CD4-positive, alpha-beta T cell treated with Interleukin-15 for 1 hour (primary cell): ENCODE measurements at regions not wholly inside any gene's neighbourhood (a gene's known extent, or its start where the extent isn't known, plus 50 kb on each side); places are given as distances from the start of the nearest gene placed in this dataset.
"Not testable (repeated sequence)": the region's sequence is repeated elsewhere in the genome, so short reads cannot be mapped to it uniquely, and the experiment has no call there.

Experiments used
- DNase-seq: peaks from one replicate; pipeline ENCODE4 v3.0.0-alpha.2; 2020

DNA sequence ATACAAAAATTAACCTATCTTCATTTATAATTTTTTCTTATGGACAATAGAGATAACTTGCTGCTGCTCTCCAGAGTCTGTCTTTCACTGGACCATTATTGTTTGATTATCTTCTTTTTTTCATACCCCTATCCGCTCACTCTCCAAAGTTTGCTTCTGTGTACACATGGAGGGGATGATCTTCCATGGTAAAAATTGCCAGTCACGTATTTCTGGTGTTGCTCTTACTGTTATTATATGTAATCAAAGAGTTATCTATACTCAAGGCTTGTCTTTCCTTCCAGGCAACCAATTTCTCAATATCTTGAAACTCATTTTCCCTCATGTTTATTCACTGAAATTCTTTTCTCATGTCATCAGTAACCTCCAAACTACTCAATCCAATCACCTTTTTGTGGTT, 817.8 kb upstream of the NECTIN3 start:
- no peak for DNase-seq

DNA sequence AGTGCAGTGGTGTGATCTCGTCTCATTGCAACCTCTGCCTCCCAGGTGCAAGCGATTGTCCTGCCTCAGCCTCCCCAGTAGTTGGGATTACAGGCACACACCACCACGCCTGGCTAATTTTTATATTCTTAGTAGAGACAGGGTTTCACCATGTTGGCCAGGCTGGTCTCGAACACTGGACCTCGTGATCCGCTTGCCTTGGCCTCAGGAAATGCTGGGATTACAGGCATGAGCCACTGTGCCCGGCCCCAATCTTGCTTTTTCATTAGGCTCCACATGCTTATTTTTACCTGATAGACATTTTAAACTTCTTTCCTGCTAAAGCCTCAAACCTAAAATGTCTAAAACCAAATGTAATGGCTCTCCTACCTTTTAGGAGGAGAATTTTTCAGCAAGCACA, 817.0 kb upstream of the NECTIN3 start:
- DNase-seq = no peak

GRCh38 chr3:110261141-110261540, 810.5 kb upstream of the NECTIN3 start:
- no peak for DNase-seq

GRCh38 chr3:110262896-110263295, 808.7 kb upstream of the NECTIN3 start:
- DNase-seq = no peak

GRCh38 chr3:110265302-110265701, 806.3 kb upstream of the NECTIN3 start:
- DNase-seq = no peak

- DNase-seq = no peak
These were observed 804.2 kb upstream of the NECTIN3 start for GRCh38 chr3:110267304-110267845.

DNA sequence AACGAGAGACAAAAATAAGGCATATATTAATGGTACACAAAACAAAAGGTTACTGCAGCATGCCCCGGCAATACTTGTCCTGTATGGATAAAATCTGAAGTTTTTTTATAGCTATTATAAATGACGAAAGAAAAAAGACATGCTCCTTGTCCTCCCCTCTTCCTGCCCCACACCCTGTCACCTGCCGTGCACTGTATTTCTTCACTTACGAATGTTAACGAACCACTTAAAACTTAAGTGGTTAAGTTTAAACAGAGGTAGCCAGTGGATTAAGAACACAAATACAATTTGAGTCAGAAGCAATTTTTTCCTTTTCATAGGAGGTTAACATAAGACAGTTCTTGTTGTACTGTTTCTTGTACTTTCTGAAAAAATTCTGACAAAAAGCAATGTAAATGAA, 799.1 kb upstream of the NECTIN3 start:
- no peak for DNase-seq

DNA sequence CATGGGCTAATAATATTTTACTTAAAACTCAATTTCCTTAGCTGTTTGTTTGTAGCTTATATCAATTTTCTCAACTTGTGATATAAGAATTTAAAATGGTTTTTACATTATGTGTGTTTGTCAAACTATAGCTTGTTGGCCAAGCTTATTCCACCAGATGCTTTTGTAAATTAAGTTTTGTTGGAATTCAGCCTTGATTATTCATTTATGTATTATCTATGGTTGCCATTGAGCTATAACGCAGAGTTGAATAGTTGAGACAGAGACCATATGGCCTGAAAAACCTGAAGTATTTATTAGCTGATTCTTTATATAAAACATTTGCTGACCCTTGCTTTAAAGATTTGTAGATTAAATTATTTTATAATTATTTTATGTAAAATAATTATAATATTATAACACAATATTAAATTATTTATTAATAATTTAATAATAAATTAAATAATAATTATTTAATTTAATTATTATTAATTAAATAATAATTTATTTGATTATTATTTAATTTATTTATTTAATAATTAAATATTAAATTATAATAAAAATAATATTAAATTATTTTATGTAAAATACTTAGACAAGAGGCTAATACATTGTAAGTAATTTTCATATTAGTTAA, 779.6 kb upstream of the NECTIN3 start:
- DNase-seq = no peak

- DNase-seq = no peak
These were observed 778.0 kb upstream of the NECTIN3 start for GRCh38 chr3:110293660-110294059.

GRCh38 chr3:110296885-110297284, 774.7 kb upstream of the NECTIN3 start:
- DNase-seq = no peak

DNA sequence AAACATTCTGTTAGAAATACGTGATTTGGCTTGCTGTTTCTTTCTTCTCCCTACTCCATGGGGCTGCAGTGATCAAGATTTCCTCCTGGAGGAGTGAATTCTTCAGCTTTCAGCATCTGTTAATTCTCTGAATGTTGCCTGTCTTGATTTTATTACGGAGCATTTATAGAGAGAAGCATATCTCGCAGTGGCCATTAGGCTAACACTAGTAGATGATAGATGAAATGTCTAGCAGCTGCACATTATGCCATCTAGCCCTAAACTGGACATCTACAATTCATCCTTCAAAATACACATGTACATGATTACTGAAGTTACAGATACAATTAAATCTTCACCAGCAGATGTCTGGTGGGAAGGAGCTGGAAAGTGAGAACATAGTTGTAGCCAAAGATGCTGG, 769.8 kb upstream of the NECTIN3 start:
- no peak for DNase-seq

- DNase-seq = no peak
These were observed 764.4 kb upstream of the NECTIN3 start for GRCh38 chr3:110307065-110307809.

DNA sequence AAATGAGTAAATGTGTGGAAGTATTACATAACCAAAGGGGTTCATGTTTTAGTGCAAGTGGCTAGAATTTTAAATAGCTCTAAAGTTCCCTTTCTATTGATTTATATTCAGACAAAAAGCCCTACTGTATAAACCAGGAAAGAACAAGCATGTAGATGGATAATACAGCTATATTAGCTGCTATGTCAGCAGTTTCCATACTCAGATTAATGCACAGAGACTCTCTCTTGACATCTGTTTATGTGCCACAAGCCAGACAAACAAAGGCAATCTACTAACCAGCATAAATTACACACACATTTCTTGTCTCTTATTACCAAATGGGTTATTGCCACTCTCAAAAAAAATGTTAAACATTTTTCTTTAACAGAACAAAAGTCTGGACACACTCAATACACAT, 760.1 kb upstream of the NECTIN3 start:
- no peak for DNase-seq

- DNase-seq = peak; percentile 43
These were observed 757.0 kb upstream of the NECTIN3 start for GRCh38 chr3:110314512-110315114.

GRCh38 chr3:110318108-110318507, 753.5 kb upstream of the NECTIN3 start:
- no peak for DNase-seq

GRCh38 chr3:110323349-110323748, 748.3 kb upstream of the NECTIN3 start:
- no peak for DNase-seq

DNA sequence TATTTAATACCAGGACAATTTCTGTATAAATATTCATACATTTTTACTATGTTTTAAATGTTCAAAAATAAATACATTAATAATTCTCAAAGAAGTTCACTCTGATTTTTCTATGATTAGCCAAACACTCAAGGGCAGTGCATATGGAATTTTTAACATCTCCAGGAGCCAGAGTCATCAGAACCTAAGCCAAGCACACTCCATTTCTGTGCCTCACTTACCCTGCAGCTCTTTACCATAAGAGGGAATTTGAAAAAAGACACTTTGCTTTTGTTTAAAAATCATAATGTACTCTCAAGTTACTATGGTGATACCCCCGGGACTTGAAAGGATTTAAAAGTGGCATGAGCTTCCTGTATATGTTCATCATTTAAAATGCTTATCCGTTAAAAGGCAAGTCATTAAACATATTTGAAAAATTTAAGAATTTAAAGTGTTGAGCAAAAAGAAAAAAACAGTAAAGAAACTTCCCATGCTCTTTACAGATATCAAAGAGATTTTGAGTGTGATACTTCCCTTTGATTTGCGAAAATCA, 747.4 kb upstream of the NECTIN3 start:
- DNase-seq = no peak

GRCh38 chr3:110327870-110328269, 743.7 kb upstream of the NECTIN3 start:
- no peak for DNase-seq

DNA sequence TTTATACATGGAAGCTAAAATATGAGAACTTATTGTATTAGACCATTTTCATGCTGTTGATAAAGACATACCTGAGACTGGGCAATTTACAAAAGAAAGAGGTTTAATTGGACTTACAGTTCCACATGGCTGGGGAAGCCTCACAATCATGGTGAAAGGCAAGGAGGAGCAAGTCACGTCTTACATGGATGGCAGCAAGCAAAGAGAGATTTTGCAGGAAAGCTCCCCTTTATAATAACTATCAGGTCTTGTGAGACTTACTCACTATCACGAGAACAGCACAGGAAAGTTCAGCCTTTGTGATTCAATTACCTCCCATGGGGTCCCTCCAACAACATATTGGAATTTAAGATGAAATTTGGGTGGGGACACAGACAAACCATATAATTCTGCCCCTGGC, 740.1 kb upstream of the NECTIN3 start:
- not testable (repeated sequence) for DNase-seq

- DNase-seq = no peak
These were observed 739.0 kb upstream of the NECTIN3 start for GRCh38 chr3:110332629-110333028.

DNA sequence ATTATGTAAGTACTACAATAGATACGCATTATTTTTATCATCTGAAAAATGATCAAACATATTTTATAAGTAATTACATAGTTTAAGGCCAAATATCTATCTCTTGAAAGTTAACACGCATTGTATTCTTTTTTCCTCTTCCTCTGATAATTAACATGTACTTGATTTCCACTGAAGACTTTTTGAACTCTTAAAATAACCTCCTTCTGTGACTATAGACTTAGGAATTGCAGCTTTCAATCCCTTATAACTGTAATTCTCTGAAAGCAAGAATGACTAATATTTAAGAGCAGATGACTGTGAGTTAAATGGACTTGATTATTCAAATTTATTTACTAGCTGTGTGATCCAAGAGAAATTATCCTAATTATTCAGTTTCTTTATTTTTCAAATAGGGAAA, 730.6 kb upstream of the NECTIN3 start:
- DNase-seq = no peak

GRCh38 chr3:110343376-110343775, 728.2 kb upstream of the NECTIN3 start:
- DNase-seq = no peak

DNA sequence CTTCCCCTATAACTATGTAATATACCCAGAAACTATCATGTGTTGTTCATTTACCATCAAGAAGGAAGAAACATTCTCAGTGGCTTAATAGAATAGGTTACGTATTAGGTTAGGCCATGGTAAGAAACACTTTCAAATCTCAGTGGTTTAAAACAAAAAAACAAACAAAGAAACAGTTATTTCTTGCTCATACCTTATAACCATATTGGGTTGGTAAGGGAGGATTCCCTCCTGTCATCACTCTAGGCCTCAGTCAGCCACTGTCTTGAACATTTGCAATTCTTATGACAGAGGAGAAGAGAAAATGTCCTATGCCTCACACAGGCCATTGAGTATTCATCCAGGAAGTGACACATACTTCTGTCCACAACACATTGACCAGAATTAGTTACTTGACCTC, 727.7 kb upstream of the NECTIN3 start:
- DNase-seq = no peak

DNA sequence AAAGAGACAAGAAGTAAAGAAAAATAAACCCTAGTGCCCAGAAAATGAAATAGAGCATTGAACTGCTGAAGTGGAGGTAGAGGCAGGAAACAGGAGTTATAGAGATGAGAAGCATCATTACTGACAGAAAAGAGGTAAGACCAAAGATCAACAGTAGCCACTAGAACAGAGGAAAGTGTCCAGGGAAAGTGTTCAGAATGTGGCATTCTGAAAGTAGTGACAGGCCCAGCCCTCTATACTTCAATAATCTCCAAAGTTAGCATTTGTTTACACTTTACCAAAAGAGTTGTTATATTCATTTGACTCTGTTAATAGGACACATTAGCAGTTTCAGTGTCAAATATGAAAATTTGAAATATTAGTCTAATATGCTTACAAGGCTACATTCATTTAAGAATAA, 727.1 kb upstream of the NECTIN3 start:
- no peak for DNase-seq
